ENCODE measurements at regions not wholly inside any gene's neighbourhood (a gene's known extent, or its start where the extent isn't known, plus 50 kb on each side); places are given as distances from the start of the nearest gene placed in this dataset.
"Not testable (repeated sequence)": the region's sequence is repeated elsewhere in the genome, so short reads cannot be mapped to it uniquely, and the experiment has no call there.

- Histone ChIP-seq H3K9ac (ENCODE audit: low read depth in 1 of 3, low read length in 3 of 3) (no peak overlapping the region), H3K4me1 (ENCODE audit: control insufficient read depth in 3 of 3, insufficient read depth in 3 of 3, low read length in 3 of 3) (no peaks in the 10 kb centered on the region), H3K27me3 (ENCODE audit: control insufficient read depth in 3 of 3, insufficient read depth in 3 of 3, low read length in 3 of 3) (no peaks in the 10 kb centered on the region), H3K27ac (ENCODE audit: low read depth, low read length) (no peak overlapping the region), H3K9me3 (ENCODE audit: control insufficient read depth in 3 of 3, low read length in 3 of 3) (no peaks in the 10 kb centered on the region), H3K4me3 (ENCODE audit: low read length in 3 of 3) (no peak overlapping the region), H3K36me3 (ENCODE audit: control insufficient read depth in 3 of 3, insufficient read depth in 3 of 3, low read length in 3 of 3) (no peaks in the 10 kb centered on the region)
Observed at GRCh38 chr2:183474912-183475695, 350.9 kb downstream of the NUP35 start.

DNA sequence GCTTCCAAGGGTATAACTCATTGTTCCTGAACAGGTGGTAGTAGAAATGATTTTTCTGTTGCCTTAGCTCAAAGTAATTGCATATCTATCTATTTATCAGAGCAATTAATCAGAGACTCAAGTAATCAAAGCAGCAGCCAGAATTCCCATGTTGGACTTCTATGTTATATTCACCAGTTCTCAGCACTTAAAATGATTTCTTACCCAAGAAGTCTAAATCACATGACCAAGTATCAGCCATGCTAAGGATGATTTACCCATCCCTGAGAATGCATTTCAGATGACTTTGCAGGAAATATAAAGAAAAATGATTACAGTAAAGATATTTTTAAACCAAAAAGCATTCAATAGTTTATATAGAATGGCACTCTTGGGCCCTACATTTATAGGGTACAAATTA lies 352.2 kb downstream of the NUP35 start:
- H3K9ac ChIP-seq (ENCODE audit: low read depth in 1 of 3, low read length in 3 of 3): no peak overlapping the region
- no peaks in the 10 kb centered on the region for H3K4me1 ChIP-seq (ENCODE audit: control insufficient read depth in 3 of 3, insufficient read depth in 3 of 3, low read length in 3 of 3)
- no peaks in the 10 kb centered on the region for H3K27me3 ChIP-seq (ENCODE audit: control insufficient read depth in 3 of 3, insufficient read depth in 3 of 3, low read length in 3 of 3)
- no peaks in the 10 kb centered on the region for H3K9me3 ChIP-seq (ENCODE audit: control insufficient read depth in 3 of 3, low read length in 3 of 3)
- no peak overlapping the region for H3K4me3 ChIP-seq (ENCODE audit: low read length in 3 of 3)
- H3K36me3 ChIP-seq (ENCODE audit: control insufficient read depth in 3 of 3, insufficient read depth in 3 of 3, low read length in 3 of 3): no peaks in the 10 kb centered on the region
- no peak overlapping the region for H3K27ac ChIP-seq (ENCODE audit: low read depth, low read length)

- Histone ChIP-seq H3K27ac (ENCODE audit: low read depth, low read length) (no peak overlapping the region), H3K4me1 (ENCODE audit: control insufficient read depth in 3 of 3, insufficient read depth in 3 of 3, low read length in 3 of 3) (no peaks in the 10 kb centered on the region), H3K4me3 (ENCODE audit: low read length in 3 of 3) (no peak overlapping the region), H3K9ac (ENCODE audit: low read depth in 1 of 3, low read length in 3 of 3) (no peak overlapping the region), H3K27me3 (ENCODE audit: control insufficient read depth in 3 of 3, insufficient read depth in 3 of 3, low read length in 3 of 3) (no peaks in the 10 kb centered on the region), H3K9me3 (ENCODE audit: control insufficient read depth in 3 of 3, low read length in 3 of 3) (no peaks in the 10 kb centered on the region), H3K36me3 (ENCODE audit: control insufficient read depth in 3 of 3, insufficient read depth in 3 of 3, low read length in 3 of 3) (no peaks in the 10 kb centered on the region)
Observed at GRCh38 chr2:183477296-183477695, 353.1 kb downstream of the NUP35 start.

- H3K27me3 ChIP-seq (ENCODE audit: control insufficient read depth in 3 of 3, insufficient read depth in 3 of 3, low read length in 3 of 3); H3K27ac ChIP-seq (ENCODE audit: low read depth, low read length); H3K4me3 ChIP-seq (ENCODE audit: low read length in 3 of 3); H3K9me3 ChIP-seq (ENCODE audit: control insufficient read depth in 3 of 3, low read length in 3 of 3); H3K9ac ChIP-seq (ENCODE audit: low read depth in 1 of 3, low read length in 3 of 3); H3K4me1 ChIP-seq (ENCODE audit: control insufficient read depth in 3 of 3, insufficient read depth in 3 of 3, low read length in 3 of 3); H3K36me3 ChIP-seq (ENCODE audit: control insufficient read depth in 3 of 3, insufficient read depth in 3 of 3, low read length in 3 of 3): not testable (repeated sequence)
Observed at GRCh38 chr2:183478941-183479595, 354.8 kb downstream of the NUP35 start.

DNA sequence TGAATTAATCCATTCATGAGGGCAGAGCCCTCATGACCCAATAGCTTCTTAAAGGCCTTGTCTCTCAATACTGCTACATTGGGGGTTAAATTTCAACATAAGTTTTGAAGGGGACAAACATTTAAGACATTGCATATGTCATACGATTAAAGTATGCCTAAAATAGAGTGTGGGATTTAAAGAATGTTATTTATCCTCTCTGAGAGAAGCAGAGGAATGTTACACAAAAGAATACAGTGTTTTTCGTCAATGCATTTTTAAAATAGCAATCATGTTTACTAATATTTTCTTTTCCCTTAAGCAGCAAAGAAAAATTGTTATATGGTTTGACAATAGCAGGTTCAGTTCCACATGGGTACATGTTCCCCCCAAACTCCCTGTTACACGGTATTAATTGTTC lies 363.1 kb downstream of the NUP35 start:
- Histone ChIP-seq H3K27ac (ENCODE audit: low read depth, low read length) (no peak overlapping the region), H3K36me3 (ENCODE audit: control insufficient read depth in 3 of 3, insufficient read depth in 3 of 3, low read length in 3 of 3) (no peaks in the 10 kb centered on the region), H3K9me3 (ENCODE audit: control insufficient read depth in 3 of 3, low read length in 3 of 3) (no peaks in the 10 kb centered on the region), H3K27me3 (ENCODE audit: control insufficient read depth in 3 of 3, insufficient read depth in 3 of 3, low read length in 3 of 3) (no peaks in the 10 kb centered on the region), H3K9ac (ENCODE audit: low read depth in 1 of 3, low read length in 3 of 3) (no peak overlapping the region), H3K4me3 (ENCODE audit: low read length in 3 of 3) (no peak overlapping the region), H3K4me1 (ENCODE audit: control insufficient read depth in 3 of 3, insufficient read depth in 3 of 3, low read length in 3 of 3) (peaks cover 0 to 5% (median 4%) of the 10 kb centered on the region in 3 donors)

- Histone ChIP-seq H3K27me3 (ENCODE audit: control insufficient read depth in 3 of 3, insufficient read depth in 3 of 3, low read length in 3 of 3) (no peaks in the 10 kb centered on the region), H3K4me3 (ENCODE audit: low read length in 3 of 3) (no peak overlapping the region), H3K9me3 (ENCODE audit: control insufficient read depth in 3 of 3, low read length in 3 of 3) (no peaks in the 10 kb centered on the region), H3K36me3 (ENCODE audit: control insufficient read depth in 3 of 3, insufficient read depth in 3 of 3, low read length in 3 of 3) (no peaks in the 10 kb centered on the region), H3K4me1 (ENCODE audit: control insufficient read depth in 3 of 3, insufficient read depth in 3 of 3, low read length in 3 of 3) (peaks cover 0 to 5% (median 4%) of the 10 kb centered on the region in 3 donors), H3K9ac (ENCODE audit: low read depth in 1 of 3, low read length in 3 of 3) (no peak overlapping the region), H3K27ac (ENCODE audit: low read depth, low read length) (no peak overlapping the region)
Observed at GRCh38 chr2:183488421-183488820, 364.2 kb downstream of the NUP35 start.

- Histone ChIP-seq H3K4me1 (ENCODE audit: control insufficient read depth in 3 of 3, insufficient read depth in 3 of 3, low read length in 3 of 3) (peaks cover 0 to 5% (median 4%) of the 10 kb centered on the region in 3 donors), H3K9ac (ENCODE audit: low read depth in 1 of 3, low read length in 3 of 3) (no peak overlapping the region), H3K9me3 (ENCODE audit: control insufficient read depth in 3 of 3, low read length in 3 of 3) (no peaks in the 10 kb centered on the region), H3K27me3 (ENCODE audit: control insufficient read depth in 3 of 3, insufficient read depth in 3 of 3, low read length in 3 of 3) (no peaks in the 10 kb centered on the region), H3K27ac (ENCODE audit: low read depth, low read length) (no peak overlapping the region), H3K36me3 (ENCODE audit: control insufficient read depth in 3 of 3, insufficient read depth in 3 of 3, low read length in 3 of 3) (no peaks in the 10 kb centered on the region), H3K4me3 (ENCODE audit: low read length in 3 of 3) (no peak overlapping the region)
Observed at GRCh38 chr2:183490489-183490888, 366.2 kb downstream of the NUP35 start.

GRCh38 chr2:183490914-183491313 lies 366.7 kb downstream of the NUP35 start:
- H3K4me1 ChIP-seq (ENCODE audit: control insufficient read depth in 3 of 3, insufficient read depth in 3 of 3, low read length in 3 of 3): peaks cover 0 to 5% (median 4%) of the 10 kb centered on the region in 3 donors
- H3K9ac ChIP-seq (ENCODE audit: low read depth in 1 of 3, low read length in 3 of 3): no peak overlapping the region
- H3K36me3 ChIP-seq (ENCODE audit: control insufficient read depth in 3 of 3, insufficient read depth in 3 of 3, low read length in 3 of 3): no peaks in the 10 kb centered on the region
- no peaks in the 10 kb centered on the region for H3K9me3 ChIP-seq (ENCODE audit: control insufficient read depth in 3 of 3, low read length in 3 of 3)
- H3K4me3 ChIP-seq (ENCODE audit: low read length in 3 of 3): no peak overlapping the region
- H3K27me3 ChIP-seq (ENCODE audit: control insufficient read depth in 3 of 3, insufficient read depth in 3 of 3, low read length in 3 of 3): no peaks in the 10 kb centered on the region
- H3K27ac ChIP-seq (ENCODE audit: low read depth, low read length): no peak overlapping the region

- Histone ChIP-seq H3K9me3 (ENCODE audit: control insufficient read depth in 3 of 3, low read length in 3 of 3) (no peaks in the 10 kb centered on the region), H3K9ac (ENCODE audit: low read depth in 1 of 3, low read length in 3 of 3) (no peak overlapping the region), H3K27ac (ENCODE audit: low read depth, low read length) (no peak overlapping the region), H3K4me1 (ENCODE audit: control insufficient read depth in 3 of 3, insufficient read depth in 3 of 3, low read length in 3 of 3) (peaks cover 0 to 5% (median 4%) of the 10 kb centered on the region in 3 donors), H3K36me3 (ENCODE audit: control insufficient read depth in 3 of 3, insufficient read depth in 3 of 3, low read length in 3 of 3) (no peaks in the 10 kb centered on the region), H3K27me3 (ENCODE audit: control insufficient read depth in 3 of 3, insufficient read depth in 3 of 3, low read length in 3 of 3) (no peaks in the 10 kb centered on the region), H3K4me3 (ENCODE audit: low read length in 3 of 3) (no peak overlapping the region)
Observed at GRCh38 chr2:183493040-183493439, 368.8 kb downstream of the NUP35 start.

- no peak overlapping the region for H3K4me3 ChIP-seq (ENCODE audit: low read length in 3 of 3)
- H3K27me3 ChIP-seq (ENCODE audit: control insufficient read depth in 3 of 3, insufficient read depth in 3 of 3, low read length in 3 of 3): no peaks in the 10 kb centered on the region
- peaks cover 0 to 5% (median 4%) of the 10 kb centered on the region in 3 donors for H3K4me1 ChIP-seq (ENCODE audit: control insufficient read depth in 3 of 3, insufficient read depth in 3 of 3, low read length in 3 of 3)
- no peaks in the 10 kb centered on the region for H3K9me3 ChIP-seq (ENCODE audit: control insufficient read depth in 3 of 3, low read length in 3 of 3)
- H3K27ac ChIP-seq (ENCODE audit: low read depth, low read length): no peak overlapping the region
- H3K9ac ChIP-seq (ENCODE audit: low read depth in 1 of 3, low read length in 3 of 3): no peak overlapping the region
- H3K36me3 ChIP-seq (ENCODE audit: control insufficient read depth in 3 of 3, insufficient read depth in 3 of 3, low read length in 3 of 3): no peaks in the 10 kb centered on the region
Observed at GRCh38 chr2:183495079-183495478, 370.8 kb downstream of the NUP35 start.
